ENCODE measurements at regions not wholly inside any gene's neighbourhood (a gene's known extent, or its start where the extent isn't known, plus 50 kb on each side); places are given as distances from the start of the nearest gene placed in this dataset.

DNA sequence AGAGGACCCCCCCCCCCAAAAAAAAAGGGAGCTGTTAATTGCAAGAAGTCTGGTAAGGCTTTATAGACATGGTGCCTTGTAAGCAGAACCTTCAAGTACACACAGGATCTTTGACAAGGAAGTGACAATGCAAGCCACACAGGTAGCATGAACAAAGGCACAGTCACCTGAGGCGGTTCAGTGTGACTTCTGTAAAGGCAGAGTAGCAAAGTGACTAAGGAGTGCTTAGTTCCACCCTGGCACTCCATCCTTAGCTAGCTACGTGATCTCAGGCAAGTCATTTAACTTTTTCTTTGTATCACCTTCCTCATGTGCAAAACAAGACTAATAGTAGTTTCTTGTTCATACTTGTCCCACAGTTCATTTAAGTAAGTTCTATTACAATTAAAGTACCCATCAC is 282.0 kb downstream of the PRELID2 start:
- no peak for DNase-seq
- Histone ChIP-seq H3K4me1 (ENCODE audit: low read depth) (peaks cover 3% of the 10 kb centered on the region), H3K9me3 (no peaks in the 10 kb centered on the region), H3K36me3 (ENCODE audit: low read depth) (no peaks in the 10 kb centered on the region), H3K4me3 (no peak overlapping the region)
- intact Hi-C loops (cut with DNase I, micrococcal nuclease) = no loop called here
- peak; percentile 57 for ATAC-seq
- TF ChIP-seq CTCF (IDR thresholded peaks at IDR 0.05) = no peak

DNA sequence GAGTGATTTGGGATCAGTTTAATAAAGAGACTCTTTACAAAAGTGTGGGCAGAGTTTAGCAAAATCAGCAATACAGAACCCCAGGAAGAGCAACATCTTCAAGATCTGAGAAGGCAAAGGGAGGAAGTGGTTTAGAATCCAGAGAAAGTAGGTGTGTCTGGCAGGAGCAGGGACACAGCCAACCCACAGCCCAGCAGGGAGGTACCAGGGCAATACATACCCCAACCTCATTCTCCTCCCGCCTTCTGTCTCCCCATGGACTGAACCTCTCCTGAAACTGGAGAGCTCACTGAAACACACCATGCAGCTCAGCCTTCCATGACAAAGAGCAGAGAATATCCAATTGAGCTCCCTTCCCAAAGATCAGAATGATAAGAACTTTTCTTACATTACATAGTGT is 283.4 kb downstream of the PRELID2 start:
- Histone ChIP-seq H3K4me3 (no peak overlapping the region), H3K9me3 (no peaks in the 10 kb centered on the region), H3K36me3 (ENCODE audit: low read depth) (no peaks in the 10 kb centered on the region), H3K4me1 (ENCODE audit: low read depth) (peaks cover 3% of the 10 kb centered on the region)
- TF ChIP-seq CTCF (IDR thresholded peaks at IDR 0.05) = no peak
- DNase-seq (no peak), ATAC-seq (no peak)
- intact Hi-C loops (cut with DNase I, micrococcal nuclease) = no loop called here

DNA sequence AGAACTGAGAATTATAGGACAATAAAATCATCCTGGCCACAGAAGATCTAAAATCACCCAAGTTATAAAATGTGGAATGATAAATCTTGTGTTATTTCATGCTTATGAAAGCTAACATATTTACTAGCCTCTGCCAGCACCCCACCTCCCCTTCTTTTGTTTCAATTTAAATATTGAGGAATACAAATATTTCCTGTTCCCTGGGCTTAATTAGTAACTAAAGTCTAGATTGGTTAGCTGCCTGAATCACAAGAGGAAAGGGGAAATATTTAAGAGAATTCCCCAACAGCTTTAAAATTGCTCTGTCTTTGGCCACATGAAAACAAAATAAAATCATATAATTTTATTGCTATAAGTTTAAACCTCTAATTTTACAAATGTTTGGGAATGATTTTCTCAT is 287.0 kb downstream of the PRELID2 start:
- Histone ChIP-seq H3K4me1 (ENCODE audit: low read depth) (peaks cover 5% of the 10 kb centered on the region), H3K9me3 (no peaks in the 10 kb centered on the region), H3K4me3 (no peak overlapping the region), H3K36me3 (ENCODE audit: low read depth) (no peaks in the 10 kb centered on the region)
- TF ChIP-seq CTCF (IDR thresholded peaks at IDR 0.05) = no peak
- intact Hi-C loops (cut with DNase I, micrococcal nuclease) = no loop called here
- DNase-seq = no peak
- peak; percentile 73 for ATAC-seq

GRCh38 chr5:145544401-145544800 is 290.7 kb downstream of the PRELID2 start:
- no peaks in the 10 kb centered on the region for H3K36me3 ChIP-seq (ENCODE audit: low read depth)
- intact Hi-C loops (cut with DNase I, micrococcal nuclease) = no loop called here
- DNase-seq (peak in 1 of 3 donors; percentile 25), ATAC-seq (no peak)
- H3K9me3 ChIP-seq = no peaks in the 10 kb centered on the region
- no peak for TF ChIP-seq CTCF (IDR thresholded peaks at IDR 0.05)
- no peak overlapping the region for H3K4me3 ChIP-seq
- peaks cover 6% of the 10 kb centered on the region for H3K4me1 ChIP-seq (ENCODE audit: low read depth)

- Histone ChIP-seq H3K4me1 (ENCODE audit: low read depth) (peaks cover 6% of the 10 kb centered on the region), H3K4me3 (no peak overlapping the region), H3K9me3 (no peaks in the 10 kb centered on the region), H3K36me3 (ENCODE audit: low read depth) (no peaks in the 10 kb centered on the region)
- no peak for TF ChIP-seq CTCF (IDR thresholded peaks at IDR 0.05)
- intact Hi-C loops (cut with DNase I, micrococcal nuclease) = no loop called here
- ATAC-seq (peak; percentile 97), DNase-seq (peak in 1 of 3 donors; percentile 52)
Observed at GRCh38 chr5:145543968-145544367, 291.2 kb downstream of the PRELID2 start.

DNA sequence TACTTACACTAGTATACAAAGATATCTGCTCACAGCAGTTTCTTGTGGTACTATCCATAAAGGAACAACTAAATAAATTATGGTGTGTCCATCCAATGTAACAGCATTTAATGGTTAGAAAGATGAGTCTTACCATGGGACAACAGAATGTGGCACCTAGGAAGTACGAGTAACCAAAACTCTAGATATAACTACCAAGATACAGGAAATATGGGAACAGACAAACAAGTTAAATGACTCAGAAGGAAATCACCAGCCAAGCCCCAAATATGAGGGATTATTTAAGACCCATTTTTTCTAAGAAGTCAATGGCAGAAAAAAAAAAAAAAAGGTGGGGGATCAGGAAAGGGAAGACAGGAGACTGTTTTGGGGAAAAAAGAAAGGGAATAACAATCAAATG is 294.8 kb downstream of the PRELID2 start:
- ATAC-seq = no peak
- Histone ChIP-seq H3K4me3 (no peak overlapping the region), H3K9me3 (peaks cover 9% of the 10 kb centered on the region), H3K4me1 (ENCODE audit: low read depth) (peaks cover 3% of the 10 kb centered on the region), H3K36me3 (ENCODE audit: low read depth) (no peaks in the 10 kb centered on the region)
- intact Hi-C loops (cut with DNase I, micrococcal nuclease) = no loop called here
- no peak for TF ChIP-seq CTCF (IDR thresholded peaks at IDR 0.05)
- DNase-seq = no peak
